ENCODE measurements at regions not wholly inside any gene's neighbourhood (a gene's known extent, or its start where the extent isn't known, plus 50 kb on each side); places are given as distances from the start of the nearest gene placed in this dataset.

- TF ChIP-seq CTCF (IDR thresholded peaks at IDR 0.05) (no peak), FOXJ3 (CRISPR knock-in tag; IDR thresholded peaks at IDR 0.05; ENCODE audit: borderline replicate concordance) (no peak), KAT7 (CRISPR knock-in tag; IDR thresholded peaks at IDR 0.05; ENCODE audit: borderline replicate concordance) (no peak), ATF2 (CRISPR knock-in tag; IDR thresholded peaks at IDR 0.05; ENCODE audit: borderline replicate concordance, low read depth) (no peak)
These were observed 55.9 kb upstream of the OSBPL11 start for GRCh38 chr3:125651244-125651643.
